ENCODE measurements at regions not wholly inside any gene's neighbourhood (a gene's known extent, or its start where the extent isn't known, plus 50 kb on each side); places are given as distances from the start of the nearest gene placed in this dataset.

GRCh38 chr18:78783564-78783960 is 196.1 kb upstream of the SALL3 start:
- ChIA-PET POLR2A (no interaction called here), CTCF (no interaction called here)
- DNase-seq (ENCODE audit: extremely low spot score), result no peak
- no peak for TF ChIP-seq CTCF (IDR thresholded peaks at IDR 0.05; ENCODE audit: control extremely low read depth, extremely low read depth, low read depth, missing control alignments)

- no peak for TF ChIP-seq CTCF (IDR thresholded peaks at IDR 0.05; ENCODE audit: control extremely low read depth, extremely low read depth, low read depth, missing control alignments)
- DNase-seq (ENCODE audit: extremely low spot score), result no peak
- ChIA-PET CTCF (no interaction called here), POLR2A (no interaction called here)
Measured at GRCh38 chr18:78784861-78785260, 194.8 kb upstream of the SALL3 start.

GRCh38 chr18:78785706-78786105 is 193.9 kb upstream of the SALL3 start:
- ChIA-PET POLR2A (no interaction called here), CTCF (no interaction called here)
- no peak for DNase-seq (ENCODE audit: extremely low spot score)
- no peak for TF ChIP-seq CTCF (IDR thresholded peaks at IDR 0.05; ENCODE audit: control extremely low read depth, extremely low read depth, low read depth, missing control alignments)

- ChIA-PET CTCF (no interaction called here), POLR2A (no interaction called here)
- no peak for DNase-seq (ENCODE audit: extremely low spot score)
- TF ChIP-seq CTCF (IDR thresholded peaks at IDR 0.05; ENCODE audit: control extremely low read depth, extremely low read depth, low read depth, missing control alignments), result no peak
Measured at GRCh38 chr18:78786776-78787175, 192.8 kb upstream of the SALL3 start.

- TF ChIP-seq CTCF (IDR thresholded peaks at IDR 0.05; ENCODE audit: control extremely low read depth, extremely low read depth, low read depth, missing control alignments), result no peak
- CTCF ChIA-PET, result no interaction called here
- DNase-seq (ENCODE audit: extremely low spot score), result no peak
- POLR2A ChIA-PET, result no interaction called here
Measured at GRCh38 chr18:78787751-78788150, 191.9 kb upstream of the SALL3 start.

- DNase-seq (ENCODE audit: extremely low spot score), result no peak
- POLR2A ChIA-PET, result no interaction called here
- CTCF ChIA-PET, result no interaction called here
- no peak for TF ChIP-seq CTCF (IDR thresholded peaks at IDR 0.05; ENCODE audit: control extremely low read depth, extremely low read depth, low read depth, missing control alignments)
Measured at GRCh38 chr18:78788161-78788560, 191.5 kb upstream of the SALL3 start.

GRCh38 chr18:78789850-78790249 is 189.8 kb upstream of the SALL3 start:
- no peak for DNase-seq (ENCODE audit: extremely low spot score)
- TF ChIP-seq CTCF (IDR thresholded peaks at IDR 0.05; ENCODE audit: control extremely low read depth, extremely low read depth, low read depth, missing control alignments), result no peak
- CTCF ChIA-PET, result no interaction called here
- POLR2A ChIA-PET, result no interaction called here

Data from GM10248 (cell line).